BJ (cell line): ENCODE measurements at regions not wholly inside any gene's neighbourhood (a gene's known extent, or its start where the extent isn't known, plus 50 kb on each side); places are given as distances from the start of the nearest gene placed in this dataset.

ENCODE experiments used
- CTCF ChIA-PET: fragments of 350-600 bp; formaldehyde crosslinking; extraction: SDS; loops from one replicate; lab custom pipeline; 2021; ENCODE audit warnings: antibody characterized with exemption, inconsistent platforms; lab: Yijun Ruan, JAX
- POLR2A ChIA-PET: fragments of 300-600 bp; sonication (Branson Sonifier 250); formaldehyde crosslinking; extraction: SDS; loops from one replicate; lab custom pipeline; 2021; ENCODE audit warnings: antibody characterized with exemption; lab: Charles Lee
- DNase-seq: peaks from one replicate; pipeline ENCODE4 v3.0.0-alpha.2; 2011; ENCODE audit warnings: low read depth
- H3K27me3 ChIP-seq: 2 replicates; pipeline ENCODE4 v1.6.0; 2011; ENCODE audit warnings: low read length; ENCODE audit not compliant: control insufficient read depth, insufficient read depth
- H3K36me3 ChIP-seq: 2 replicates; pipeline ENCODE4 v1.5.1; 2011; ENCODE audit warnings: low read length; ENCODE audit not compliant: control insufficient read depth, insufficient read depth
- H3K4me3 ChIP-seq: 2 replicates; pipeline ENCODE4 v1.5.1; 2011; ENCODE audit warnings: low read depth, mild to moderate bottlenecking, control low read depth, low read length
- TF ChIP-seq, protein P1 (sequence below): IDR thresholded peaks from 2 replicates; pipeline ENCODE4 v1.5.1; 2011; ENCODE audit warnings: low read depth, mild to moderate bottlenecking, control low read depth, inconsistent platforms, low read length, moderate library complexity; ENCODE audit not compliant: insufficient read depth

DNA sequence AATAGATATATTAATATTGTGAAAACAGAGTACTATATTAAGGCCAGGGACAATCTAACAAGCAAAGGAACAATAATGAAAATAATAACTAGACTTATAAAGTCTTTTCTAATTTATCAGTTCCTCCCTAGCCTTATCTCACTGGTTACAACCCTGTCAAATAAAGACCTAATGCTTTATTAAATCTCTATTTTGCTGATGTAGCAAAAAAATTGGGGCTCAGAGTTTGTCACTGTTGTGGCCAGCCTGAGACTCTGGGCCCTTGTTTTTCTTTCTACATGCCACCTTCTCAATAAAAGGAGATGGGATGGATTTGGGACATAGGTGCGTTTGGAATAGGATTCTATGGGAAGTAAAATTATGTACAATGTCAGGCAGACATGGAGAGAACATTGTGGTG is 937.0 kb downstream of the IGSF11 start:
- Histone ChIP-seq H3K36me3 (no peaks in the 10 kb centered on the region), H3K27me3 (no peaks in the 10 kb centered on the region), H3K4me3 (no peak overlapping the region)
- ChIA-PET CTCF (no interaction called here), POLR2A (no interaction called here)
- no peak for DNase-seq
- TF ChIP-seq, protein P1, sequence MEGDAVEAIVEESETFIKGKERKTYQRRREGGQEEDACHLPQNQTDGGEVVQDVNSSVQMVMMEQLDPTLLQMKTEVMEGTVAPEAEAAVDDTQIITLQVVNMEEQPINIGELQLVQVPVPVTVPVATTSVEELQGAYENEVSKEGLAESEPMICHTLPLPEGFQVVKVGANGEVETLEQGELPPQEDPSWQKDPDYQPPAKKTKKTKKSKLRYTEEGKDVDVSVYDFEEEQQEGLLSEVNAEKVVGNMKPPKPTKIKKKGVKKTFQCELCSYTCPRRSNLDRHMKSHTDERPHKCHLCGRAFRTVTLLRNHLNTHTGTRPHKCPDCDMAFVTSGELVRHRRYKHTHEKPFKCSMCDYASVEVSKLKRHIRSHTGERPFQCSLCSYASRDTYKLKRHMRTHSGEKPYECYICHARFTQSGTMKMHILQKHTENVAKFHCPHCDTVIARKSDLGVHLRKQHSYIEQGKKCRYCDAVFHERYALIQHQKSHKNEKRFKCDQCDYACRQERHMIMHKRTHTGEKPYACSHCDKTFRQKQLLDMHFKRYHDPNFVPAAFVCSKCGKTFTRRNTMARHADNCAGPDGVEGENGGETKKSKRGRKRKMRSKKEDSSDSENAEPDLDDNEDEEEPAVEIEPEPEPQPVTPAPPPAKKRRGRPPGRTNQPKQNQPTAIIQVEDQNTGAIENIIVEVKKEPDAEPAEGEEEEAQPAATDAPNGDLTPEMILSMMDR = no peak

DNA sequence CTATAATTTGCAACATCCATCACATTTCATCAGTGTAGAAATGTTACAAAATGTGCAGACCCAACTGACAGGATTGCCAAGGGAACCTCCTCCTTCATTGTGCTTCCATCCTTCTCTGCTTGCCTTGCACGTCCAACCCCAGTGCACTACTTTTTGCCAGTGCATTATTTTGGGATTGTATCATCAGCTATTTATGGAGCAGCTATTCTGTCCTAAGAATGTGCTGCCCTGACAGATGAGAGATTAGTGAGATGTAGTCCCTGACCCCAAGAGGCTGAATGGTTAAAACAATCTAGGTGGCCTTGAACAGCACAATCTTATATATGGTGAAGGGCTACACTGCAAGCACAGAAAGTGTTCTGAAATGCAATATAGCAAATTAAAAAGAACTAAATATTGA is 935.8 kb downstream of the IGSF11 start:
- H3K36me3 ChIP-seq = no peaks in the 10 kb centered on the region
- DNase-seq = no peak
- no peak overlapping the region for H3K4me3 ChIP-seq
- TF ChIP-seq, protein P1 = no peak
- POLR2A ChIA-PET = no interaction called here
- H3K27me3 ChIP-seq = no peaks in the 10 kb centered on the region
- CTCF ChIA-PET = no interaction called here

GRCh38 chr3:118101891-118102290 is 932.8 kb downstream of the IGSF11 start:
- ChIA-PET CTCF (no interaction called here), POLR2A (no interaction called here)
- Histone ChIP-seq H3K4me3 (no peak overlapping the region), H3K36me3 (no peaks in the 10 kb centered on the region), H3K27me3 (no peaks in the 10 kb centered on the region)
- TF ChIP-seq, protein P1 = no peak
- DNase-seq = no peak

DNA sequence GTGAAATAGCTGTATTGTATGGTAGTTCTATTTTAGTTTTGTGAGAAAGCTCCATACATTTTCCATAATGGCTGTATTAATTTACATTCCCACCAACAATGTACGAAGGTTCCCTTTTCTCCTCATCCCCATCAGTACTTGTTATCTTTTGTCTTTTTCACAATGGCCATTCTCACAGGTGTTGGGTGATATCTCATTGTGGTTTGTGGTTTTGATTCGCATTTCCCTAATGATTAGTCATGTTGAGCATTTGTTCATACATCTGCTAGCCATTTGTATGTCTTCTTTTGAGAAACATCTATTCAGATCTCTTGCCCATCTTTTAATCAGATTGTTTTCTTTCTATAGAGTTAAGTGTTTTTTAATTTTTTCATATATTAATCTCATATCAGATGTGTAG is 931.9 kb downstream of the IGSF11 start:
- Histone ChIP-seq H3K27me3 (no peaks in the 10 kb centered on the region), H3K36me3 (no peaks in the 10 kb centered on the region), H3K4me3 (no peak overlapping the region)
- CTCF ChIA-PET = no interaction called here
- DNase-seq = no peak
- POLR2A ChIA-PET = no interaction called here
- TF ChIP-seq, protein P1 = no peak

- Histone ChIP-seq H3K4me3 (no peak overlapping the region), H3K27me3 (no peaks in the 10 kb centered on the region), H3K36me3 (no peaks in the 10 kb centered on the region)
- TF ChIP-seq, protein P1 = no peak
- no peak for DNase-seq
- ChIA-PET CTCF (no interaction called here), POLR2A (no interaction called here)
Observed at GRCh38 chr3:118108201-118108600, 926.4 kb downstream of the IGSF11 start.
